ENCODE measurements at regions not wholly inside any gene's neighbourhood (a gene's known extent, or its start where the extent isn't known, plus 50 kb on each side); places are given as distances from the start of the nearest gene placed in this dataset.
A peak's percentile ranks its signal among the peaks of the same experiment; 100 is the strongest.
"Not testable (repeated sequence)": the region's sequence is repeated elsewhere in the genome, so short reads cannot be mapped to it uniquely, and the experiment has no call there.

DNA sequence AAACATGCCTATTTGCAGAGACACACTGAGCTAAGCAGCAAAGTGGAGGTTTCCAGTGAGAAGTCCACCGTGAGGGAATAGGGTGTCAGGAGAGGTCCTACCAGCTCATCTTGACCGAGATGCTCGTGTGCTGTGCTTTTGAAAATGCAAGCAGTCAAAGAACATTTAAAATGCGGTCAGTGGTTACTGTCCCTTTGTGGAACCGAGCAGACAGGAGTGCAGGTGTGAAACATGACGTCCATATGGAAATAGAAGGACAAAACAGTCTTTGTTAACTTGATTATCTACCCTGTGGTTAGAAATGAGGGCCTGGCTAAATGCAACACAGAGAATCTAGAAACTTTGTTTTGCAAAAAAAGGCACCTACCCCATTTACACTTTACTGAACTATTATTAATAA lies 473.3 kb downstream of the SPATA31A6 start:
- H3K4me3 ChIP-seq (replicated peaks; ENCODE audit: low read depth, low read length); DNase-seq (ENCODE audit: extremely low read depth, low read depth): not testable (repeated sequence)

DNA sequence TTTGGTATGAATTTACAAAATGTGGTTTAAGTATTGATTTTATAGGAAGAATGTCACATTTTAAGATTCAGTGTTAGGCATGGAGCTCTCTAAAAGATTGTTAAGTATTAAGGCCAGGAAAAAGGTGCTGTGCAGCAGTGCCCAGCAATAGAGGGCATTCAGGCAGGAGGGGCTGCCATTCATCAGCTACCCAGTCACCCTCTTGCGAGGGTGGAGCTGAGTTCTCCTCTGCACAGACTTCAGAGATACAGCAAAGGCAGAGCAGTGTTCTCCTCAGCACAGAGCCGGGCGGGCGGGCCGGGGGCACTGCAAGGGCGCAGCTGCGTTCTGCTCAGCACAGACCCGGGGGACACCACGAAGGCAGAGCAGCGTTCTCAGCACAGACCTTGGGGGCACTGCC lies 474.0 kb downstream of the SPATA31A6 start:
- H3K4me3 ChIP-seq (replicated peaks; ENCODE audit: low read depth, low read length); DNase-seq (ENCODE audit: extremely low read depth, low read depth): not testable (repeated sequence)

DNA sequence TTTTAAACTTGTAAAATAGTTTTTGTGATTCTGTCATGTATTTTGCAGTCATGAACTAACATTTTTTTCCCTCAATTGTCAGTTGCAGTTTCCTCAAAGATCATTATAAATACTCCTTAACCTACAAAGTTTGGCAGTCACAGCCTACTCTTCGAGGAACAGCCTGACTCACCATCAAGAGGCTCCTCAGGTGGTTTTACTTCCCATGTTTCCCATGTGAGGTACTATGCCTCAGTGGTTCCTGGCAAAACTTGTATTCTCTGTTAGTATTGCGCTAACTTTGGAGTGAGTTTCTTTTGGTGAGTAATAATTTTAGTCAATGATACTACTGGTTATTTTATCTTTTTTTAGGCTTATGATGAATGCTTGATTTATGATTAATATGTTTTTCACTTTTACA lies 513.7 kb downstream of the SPATA31A6 start:
- H3K4me3 ChIP-seq (replicated peaks; ENCODE audit: low read depth, low read length); DNase-seq (ENCODE audit: extremely low read depth, low read depth): not testable (repeated sequence)

DNA sequence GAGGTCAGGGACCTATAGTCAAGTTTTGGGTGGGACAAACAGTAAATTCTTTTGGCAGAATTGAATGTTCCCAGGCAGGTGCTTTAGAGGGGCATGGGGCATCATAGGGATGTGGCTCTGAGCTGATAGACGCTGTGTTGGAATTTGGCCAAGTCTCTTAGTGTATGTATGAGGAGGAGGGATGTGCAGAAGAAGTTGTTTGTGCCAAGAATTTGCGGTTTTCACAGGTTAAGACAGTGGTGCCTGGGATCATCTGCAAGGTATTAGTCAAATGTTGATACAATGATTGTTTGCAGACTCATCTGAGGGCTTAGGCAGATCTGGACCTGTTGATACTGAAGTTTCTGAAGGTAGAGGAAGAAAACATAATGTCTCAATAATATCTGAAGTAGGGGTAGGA lies 519.4 kb downstream of the SPATA31A6 start:
- H3K4me3 ChIP-seq (replicated peaks; ENCODE audit: low read depth, low read length); DNase-seq (ENCODE audit: extremely low read depth, low read depth): not testable (repeated sequence)

DNA sequence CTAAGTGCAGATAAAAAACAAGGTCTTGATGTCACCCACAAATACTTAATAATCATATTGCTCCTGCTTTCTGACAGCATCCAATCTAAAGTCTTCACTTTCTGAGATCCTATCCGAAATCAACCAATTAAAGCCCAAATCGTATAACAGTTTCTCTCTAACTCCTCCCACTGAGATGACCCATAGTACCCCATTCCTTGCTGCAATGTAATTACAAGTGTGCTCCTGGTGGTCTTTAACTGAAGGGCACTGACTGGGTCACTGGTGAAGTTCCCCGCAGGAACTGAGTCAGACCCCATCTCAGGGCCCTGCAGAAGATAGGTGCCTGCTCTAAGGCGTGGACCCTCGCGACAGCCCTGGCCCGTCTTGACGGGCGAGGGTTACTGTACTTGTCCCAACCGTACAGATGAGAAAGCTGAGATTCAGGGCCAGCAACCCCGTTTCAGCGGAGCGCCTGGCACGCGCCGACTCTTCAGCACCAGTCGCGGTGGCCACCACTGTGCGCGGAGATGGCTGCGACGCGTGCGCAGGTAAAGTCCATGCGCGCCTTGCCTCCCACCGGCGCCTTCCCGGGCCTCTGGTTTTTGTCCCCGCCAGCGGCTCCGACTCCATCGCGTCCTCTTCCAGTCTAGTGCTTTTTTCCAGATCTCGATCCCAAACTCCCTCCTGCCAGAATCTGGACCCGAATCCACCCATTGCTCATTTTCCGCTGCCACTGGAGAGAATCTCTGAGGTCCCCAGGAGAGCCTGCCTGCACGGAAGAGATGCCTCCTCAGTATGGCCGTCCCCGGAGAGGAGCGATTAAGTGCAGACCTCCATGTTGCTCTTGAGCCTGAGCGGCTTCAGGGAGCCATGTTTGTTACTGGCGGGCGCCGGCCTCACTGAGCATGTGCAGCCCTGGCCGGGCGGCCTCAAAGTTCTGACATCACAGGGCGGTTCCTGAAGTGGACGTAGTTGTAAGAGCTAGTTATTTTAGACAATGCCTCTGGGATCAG lies 541.7 kb downstream of the SPATA31A6 start:
- H3K4me3 ChIP-seq (replicated peaks; ENCODE audit: low read depth, low read length); DNase-seq (ENCODE audit: extremely low read depth, low read depth): not testable (repeated sequence)

DNA sequence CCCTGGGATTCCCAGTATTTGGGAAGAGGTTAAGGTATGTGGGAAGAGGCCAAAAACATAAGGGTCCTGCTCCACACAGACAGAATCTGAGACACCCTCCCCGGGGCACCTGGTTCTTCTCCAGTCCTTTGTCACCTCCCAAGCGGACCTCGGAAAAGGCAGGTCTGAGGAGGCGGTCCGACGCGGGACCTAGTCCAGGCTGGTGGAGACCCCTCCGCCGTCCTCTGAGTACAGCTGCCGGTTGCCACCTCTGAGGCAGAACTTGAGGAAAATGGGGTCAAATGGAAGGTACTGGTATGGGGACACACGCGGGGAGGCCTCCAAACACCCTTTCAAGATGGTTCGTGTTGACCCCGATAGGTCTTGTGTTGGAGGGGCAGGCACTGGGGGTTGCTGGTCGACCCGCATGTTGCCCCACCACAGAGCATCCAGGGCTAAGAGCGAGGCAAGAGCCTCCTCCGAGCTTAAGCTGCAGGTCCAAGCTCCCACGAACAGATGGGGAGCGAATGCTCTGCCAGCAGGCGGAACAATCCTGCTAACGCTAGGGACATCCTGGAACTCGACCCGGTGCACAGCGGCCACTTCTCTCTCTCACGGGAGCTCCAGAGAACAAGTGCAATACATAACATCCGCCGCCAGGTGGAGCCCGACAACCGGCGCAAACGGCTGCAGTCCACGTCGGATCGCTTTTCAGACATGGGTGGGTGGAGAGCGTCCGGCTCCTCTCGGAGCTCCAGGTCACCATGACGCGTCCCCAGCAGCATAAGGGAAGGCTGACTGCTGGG lies 559.8 kb downstream of the SPATA31A6 start:
- TF ChIP-seq, protein P1, sequence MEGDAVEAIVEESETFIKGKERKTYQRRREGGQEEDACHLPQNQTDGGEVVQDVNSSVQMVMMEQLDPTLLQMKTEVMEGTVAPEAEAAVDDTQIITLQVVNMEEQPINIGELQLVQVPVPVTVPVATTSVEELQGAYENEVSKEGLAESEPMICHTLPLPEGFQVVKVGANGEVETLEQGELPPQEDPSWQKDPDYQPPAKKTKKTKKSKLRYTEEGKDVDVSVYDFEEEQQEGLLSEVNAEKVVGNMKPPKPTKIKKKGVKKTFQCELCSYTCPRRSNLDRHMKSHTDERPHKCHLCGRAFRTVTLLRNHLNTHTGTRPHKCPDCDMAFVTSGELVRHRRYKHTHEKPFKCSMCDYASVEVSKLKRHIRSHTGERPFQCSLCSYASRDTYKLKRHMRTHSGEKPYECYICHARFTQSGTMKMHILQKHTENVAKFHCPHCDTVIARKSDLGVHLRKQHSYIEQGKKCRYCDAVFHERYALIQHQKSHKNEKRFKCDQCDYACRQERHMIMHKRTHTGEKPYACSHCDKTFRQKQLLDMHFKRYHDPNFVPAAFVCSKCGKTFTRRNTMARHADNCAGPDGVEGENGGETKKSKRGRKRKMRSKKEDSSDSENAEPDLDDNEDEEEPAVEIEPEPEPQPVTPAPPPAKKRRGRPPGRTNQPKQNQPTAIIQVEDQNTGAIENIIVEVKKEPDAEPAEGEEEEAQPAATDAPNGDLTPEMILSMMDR (IDR thresholded peaks at IDR 0.05; ENCODE audit: low read depth, low read length, missing control alignments): peak; percentile 73
- not testable (repeated sequence) for H3K4me3 ChIP-seq (replicated peaks; ENCODE audit: low read depth, low read length)
- peak; percentile 5 for DNase-seq (ENCODE audit: extremely low read depth, low read depth)

DNA sequence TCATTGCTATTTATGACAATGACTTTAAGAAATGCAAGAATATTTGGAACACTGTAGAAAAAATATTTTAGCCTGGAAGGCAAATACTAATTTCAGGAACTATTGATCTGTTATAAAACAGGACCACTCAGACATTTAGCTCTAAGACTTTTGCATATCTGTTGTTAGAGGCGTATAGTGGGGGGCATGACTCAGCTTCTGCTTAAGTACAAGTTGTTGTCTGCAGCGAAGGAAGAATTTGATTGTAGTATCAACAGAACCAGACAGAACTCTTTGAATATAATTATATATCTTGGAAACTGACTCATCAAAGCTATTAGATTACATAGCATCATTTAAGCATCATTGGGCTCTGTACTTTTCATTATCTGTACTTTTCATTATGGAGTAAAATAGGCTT lies 573.8 kb downstream of the SPATA31A6 start:
- DNase-seq (ENCODE audit: extremely low read depth, low read depth); H3K4me3 ChIP-seq (replicated peaks; ENCODE audit: low read depth, low read length): not testable (repeated sequence)

DNA sequence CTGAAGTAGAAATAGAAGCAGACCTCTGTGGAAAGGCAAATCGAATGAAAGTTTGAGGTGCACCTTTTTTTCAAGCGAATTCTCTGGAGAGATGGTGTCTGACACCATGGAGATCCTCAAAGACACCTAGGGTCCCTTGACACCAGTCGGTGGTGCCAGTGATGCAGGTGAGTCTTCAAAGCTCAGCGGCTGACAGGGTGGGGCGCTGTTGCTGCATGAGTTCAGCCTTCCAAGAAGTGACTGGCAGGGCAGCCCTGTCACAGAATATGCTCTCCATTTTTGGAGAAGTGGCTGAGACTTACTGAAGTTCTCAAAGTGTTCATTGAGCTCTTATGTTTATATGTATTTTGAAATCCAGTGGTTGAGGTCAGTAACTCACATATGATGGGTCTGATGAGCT lies 575.9 kb downstream of the SPATA31A6 start:
- not testable (repeated sequence) for DNase-seq (ENCODE audit: extremely low read depth, low read depth); H3K4me3 ChIP-seq (replicated peaks; ENCODE audit: low read depth, low read length)

DNA sequence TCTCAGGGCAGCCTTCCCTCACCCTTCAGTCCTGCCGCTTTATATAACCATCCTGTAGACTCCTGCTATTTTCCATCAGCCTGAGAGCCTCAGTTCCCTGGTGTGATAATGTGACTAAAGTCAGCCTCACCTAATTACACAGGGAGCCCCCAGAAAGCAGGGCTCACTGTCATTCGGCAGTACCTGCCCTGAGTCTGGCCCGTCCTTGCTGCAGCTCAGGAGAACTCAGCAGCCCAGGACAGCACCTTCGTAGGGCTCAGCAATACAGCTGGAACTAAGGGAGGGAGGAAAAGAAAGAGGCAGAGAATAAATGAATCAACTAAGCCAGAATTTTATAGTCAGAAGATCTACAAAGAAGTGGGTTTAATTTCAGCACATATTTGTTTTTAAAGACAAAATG lies 598.7 kb downstream of the SPATA31A6 start:
- not testable (repeated sequence) for H3K4me3 ChIP-seq (replicated peaks; ENCODE audit: low read depth, low read length); DNase-seq (ENCODE audit: extremely low read depth, low read depth)

DNA sequence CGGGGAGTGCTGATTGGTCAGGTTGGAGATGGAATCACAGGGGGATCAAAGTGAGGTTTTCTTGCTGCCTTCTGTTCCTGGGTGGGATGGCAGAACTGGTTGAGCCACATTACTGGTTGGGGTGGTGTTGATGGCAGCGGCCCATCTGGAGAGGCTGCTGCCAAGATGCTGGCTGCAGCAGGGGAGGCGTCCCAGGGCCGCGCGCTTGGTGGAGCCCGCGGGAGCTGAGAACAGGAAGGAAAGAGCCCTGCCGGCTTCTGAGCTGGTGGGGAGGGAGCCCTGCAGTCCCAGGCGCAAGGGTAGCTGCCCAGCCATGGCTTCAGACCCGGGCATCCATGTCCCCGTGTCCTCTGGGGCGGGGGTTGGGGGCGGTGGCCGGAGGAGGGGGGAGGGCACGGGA lies 609.3 kb downstream of the SPATA31A6 start:
- not testable (repeated sequence) for DNase-seq (ENCODE audit: extremely low read depth, low read depth); H3K4me3 ChIP-seq (replicated peaks; ENCODE audit: low read depth, low read length)

DNA sequence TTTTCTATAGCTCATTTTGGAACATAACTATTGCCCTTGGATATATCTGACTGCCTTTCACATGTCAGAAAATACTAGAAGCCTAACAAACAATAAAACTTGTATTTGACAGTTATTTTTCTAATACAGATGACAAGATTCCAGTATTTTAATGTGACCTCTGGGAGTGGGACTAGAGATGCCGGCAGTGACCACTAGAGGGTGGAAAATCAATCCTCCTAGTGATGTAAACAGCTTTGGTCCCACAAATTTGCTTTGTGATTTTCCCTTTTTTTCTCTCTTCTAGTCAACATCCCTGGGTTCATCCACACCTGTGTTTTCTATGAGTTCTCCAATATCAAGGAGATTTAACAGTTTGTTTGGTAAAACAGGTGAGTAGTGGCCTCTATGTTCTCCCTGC lies 615.1 kb downstream of the SPATA31A6 start:
- H3K4me3 ChIP-seq (replicated peaks; ENCODE audit: low read depth, low read length): not testable (repeated sequence)

DNA sequence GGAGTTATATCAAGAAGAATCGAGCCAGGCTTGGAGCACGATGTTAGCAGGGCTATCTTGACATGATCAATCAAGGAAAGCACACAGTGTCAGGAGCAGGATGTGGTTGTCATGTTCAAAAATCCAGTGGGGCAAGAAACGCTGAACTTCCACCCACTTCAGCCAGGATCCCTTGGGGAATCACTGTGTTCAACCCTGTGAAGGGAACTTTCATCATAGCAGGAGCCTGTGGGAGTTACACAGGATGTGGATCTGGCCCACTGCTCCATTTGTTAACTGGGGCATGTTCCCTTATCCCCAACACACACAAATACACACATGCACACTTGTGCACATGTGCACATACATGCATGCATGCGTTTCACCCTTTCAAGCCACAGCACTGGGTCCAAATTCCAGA lies 619.3 kb downstream of the SPATA31A6 start:
- not testable (repeated sequence) for H3K4me3 ChIP-seq (replicated peaks; ENCODE audit: low read depth, low read length); DNase-seq (ENCODE audit: extremely low read depth, low read depth)

More for the DNA sequence above, 615.1 kb downstream of the SPATA31A6 start:
- not testable (repeated sequence) for DNase-seq (ENCODE audit: extremely low read depth, low read depth)

DNA sequence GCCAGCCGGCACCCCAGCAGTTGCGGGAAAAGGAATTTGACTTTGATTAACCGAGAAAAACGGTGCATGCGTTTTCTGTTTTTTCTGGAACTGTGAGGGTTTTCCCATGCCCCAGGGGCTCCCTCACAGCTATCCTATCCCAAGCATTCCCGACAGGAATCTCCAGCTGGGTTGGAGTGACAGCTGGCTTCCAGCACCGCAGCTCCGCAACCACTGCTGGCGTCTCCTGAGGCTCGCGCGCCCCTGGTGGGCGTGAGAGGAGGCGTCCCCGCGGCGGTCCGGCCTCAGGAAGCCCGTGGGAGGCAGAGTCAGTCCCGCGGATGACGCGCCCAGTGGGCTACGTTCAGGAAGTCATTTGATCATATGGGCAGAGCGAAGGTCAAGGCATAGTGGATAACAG lies 623.2 kb downstream of the SPATA31A6 start:
- not testable (repeated sequence) for DNase-seq (ENCODE audit: extremely low read depth, low read depth); H3K4me3 ChIP-seq (replicated peaks; ENCODE audit: low read depth, low read length)

DNA sequence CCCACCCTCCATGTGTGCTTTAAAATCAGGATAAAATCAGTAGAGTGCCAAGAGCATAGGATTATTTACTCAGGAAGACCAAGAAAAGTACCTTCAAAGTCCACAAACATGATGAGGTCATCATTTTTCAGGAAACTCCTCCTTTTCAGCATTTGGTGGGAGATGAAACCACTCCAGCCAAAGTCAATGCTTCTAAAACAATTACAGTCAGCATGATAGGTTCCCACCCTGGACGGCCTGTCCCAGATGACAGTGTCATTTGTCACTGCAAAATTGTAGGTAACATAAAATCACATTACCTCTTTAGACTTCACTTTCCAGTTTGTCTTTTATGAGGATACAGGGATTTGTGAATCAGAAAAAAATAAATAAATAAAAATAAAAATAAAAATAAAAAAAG lies 638.0 kb downstream of the SPATA31A6 start:
- not testable (repeated sequence) for DNase-seq (ENCODE audit: extremely low read depth, low read depth); H3K4me3 ChIP-seq (replicated peaks; ENCODE audit: low read depth, low read length)

DNA sequence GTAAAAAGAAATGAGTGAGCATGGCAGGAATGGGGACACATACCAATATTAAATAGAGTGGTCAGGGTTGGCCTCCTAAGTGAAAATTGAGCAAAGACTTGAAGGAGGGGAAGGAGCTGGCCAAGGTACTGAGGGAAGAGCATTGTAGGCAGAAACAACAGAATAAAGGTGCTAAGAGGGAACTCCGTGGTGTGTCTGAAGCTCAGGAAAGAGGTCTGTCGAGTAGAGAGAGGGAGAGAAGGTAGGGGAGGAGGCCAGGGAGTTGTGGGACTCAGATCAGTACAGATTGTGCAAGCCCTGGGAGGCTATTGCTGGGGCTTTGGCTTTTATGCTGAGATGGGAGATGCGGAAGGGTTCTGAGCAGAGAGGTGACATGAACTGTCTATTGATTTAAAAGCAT lies 664.7 kb downstream of the SPATA31A6 start:
- H3K4me3 ChIP-seq (replicated peaks; ENCODE audit: low read depth, low read length); DNase-seq (ENCODE audit: extremely low read depth, low read depth): not testable (repeated sequence)

DNA sequence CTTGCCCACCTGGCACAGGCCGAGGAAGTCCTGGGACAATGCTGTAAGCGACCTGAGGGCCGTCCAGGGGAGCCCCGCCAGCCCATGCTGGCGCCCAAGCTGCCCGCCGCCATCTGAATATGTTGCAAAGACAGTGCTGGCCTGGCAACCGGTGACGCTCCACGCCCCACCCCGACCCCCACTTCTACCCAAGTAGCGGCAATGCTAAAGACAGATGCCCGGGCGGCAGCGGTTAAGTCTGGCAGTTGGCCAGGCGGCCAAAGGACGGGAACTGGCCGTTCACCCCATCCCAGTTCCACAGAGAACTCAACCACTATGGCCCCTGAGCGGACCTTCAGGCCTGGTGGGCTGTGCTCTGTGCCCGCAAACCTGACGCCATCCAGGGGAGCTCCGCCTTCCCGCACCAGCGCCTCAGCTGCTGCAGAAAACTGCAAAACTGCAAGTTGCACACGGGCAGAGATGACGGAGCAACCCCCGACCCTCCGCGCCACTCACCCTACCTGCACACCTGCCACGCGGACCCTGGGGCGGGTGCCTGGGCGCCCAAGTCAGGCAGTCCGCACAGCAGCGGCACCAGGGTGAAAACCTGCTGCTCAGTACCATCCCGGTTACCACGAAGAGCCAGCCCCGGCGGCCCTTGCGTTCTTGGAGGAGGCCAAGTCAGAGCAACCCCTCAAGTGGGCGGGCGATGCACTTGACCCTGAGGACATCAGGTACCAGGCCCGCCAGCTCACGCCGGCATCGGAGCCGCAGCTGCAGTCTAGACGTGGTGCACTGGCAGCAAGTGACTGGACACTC lies 667.6 kb downstream of the SPATA31A6 start:
- not testable (repeated sequence) for DNase-seq (ENCODE audit: extremely low read depth, low read depth); H3K4me3 ChIP-seq (replicated peaks; ENCODE audit: low read depth, low read length)

DNA sequence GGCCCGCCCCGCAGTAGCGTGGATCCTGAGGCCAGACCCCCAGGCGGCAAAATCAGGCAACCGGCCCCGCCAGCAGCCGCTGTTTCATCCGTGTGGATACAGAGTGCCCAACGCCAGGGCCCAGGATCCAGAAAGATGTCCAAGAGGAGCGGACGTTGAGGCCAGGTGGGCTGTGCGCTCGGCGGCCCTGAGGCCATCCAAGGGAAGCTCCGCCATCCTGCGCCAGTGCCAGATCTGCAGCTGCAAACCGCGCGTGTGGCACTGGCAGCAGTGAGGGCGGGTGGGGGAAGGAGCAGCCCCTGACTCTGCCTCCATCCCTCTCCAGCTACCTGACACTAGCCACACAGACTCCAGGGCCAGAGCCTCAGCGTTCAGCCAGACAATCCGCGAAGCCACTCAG lies 668.2 kb downstream of the SPATA31A6 start:
- not testable (repeated sequence) for DNase-seq (ENCODE audit: extremely low read depth, low read depth); H3K4me3 ChIP-seq (replicated peaks; ENCODE audit: low read depth, low read length)

All from HFF-Myc (cell line).